Thyroid gland (tissue), 4 donors: ENCODE measurements at regions not wholly inside any gene's neighbourhood (a gene's known extent, or its start where the extent isn't known, plus 50 kb on each side); places are given as distances from the start of the nearest gene placed in this dataset.

Experiments used
- CTCF ChIP-seq, 6 experiments: fragments of 200-600 bp in 3 of 6; fragments of 450-650 bp in 3 of 6; sonication (generic) in 3 of 6; IDR thresholded peaks; one replicate each; pipeline ENCODE4 v1.5.1; 2016 to 2019; ENCODE audit warnings: antibody characterized with exemption in 6 of 6, mild to moderate bottlenecking in 2 of 6, inconsistent platforms in 1 of 6, moderate library complexity in 1 of 6
- POLR2A ChIP-seq, 2 donors: fragments of 450-650 bp; IDR thresholded peaks; one replicate each; pipeline ENCODE4 v1.6.1; 2017; ENCODE audit warnings: antibody characterized with exemption in 2 of 2, mild to moderate bottlenecking in 2 of 2, moderate library complexity in 1 of 2

- TF ChIP-seq CTCF (IDR thresholded peaks at IDR 0.05) (no peak), POLR2A (IDR thresholded peaks at IDR 0.05) (no peak)
These were observed 123.7 kb downstream of the UFM1 start for GRCh38 chr13:38473305-38473704.
